IPS DF 4.7 (cell line): ENCODE measurements at regions not wholly inside any gene's neighbourhood (a gene's known extent, or its start where the extent isn't known, plus 50 kb on each side); places are given as distances from the start of the nearest gene placed in this dataset.
"Not testable (repeated sequence)": the region's sequence is repeated elsewhere in the genome, so short reads cannot be mapped to it uniquely, and the experiment has no call there.

Source experiments
- DNase-seq: peaks from one replicate; pipeline ENCODE4 v3.0.0-alpha.2; 2013; ENCODE audit warnings: low spot score; ENCODE audit errors: extremely low read depth

GRCh38 chr2:120624061-120624737, 111.5 kb upstream of the GLI2 start:
- no peak for DNase-seq

- DNase-seq: no peak
These were observed 110.8 kb upstream of the GLI2 start for GRCh38 chr2:120624738-120625446.

- no peak for DNase-seq
These were observed 109.7 kb upstream of the GLI2 start for GRCh38 chr2:120625865-120626560.

GRCh38 chr2:120626566-120626965, 109.1 kb upstream of the GLI2 start:
- no peak for DNase-seq

GRCh38 chr2:120628248-120628647, 107.4 kb upstream of the GLI2 start:
- DNase-seq: no peak

- no peak for DNase-seq
These were observed 106.3 kb upstream of the GLI2 start for GRCh38 chr2:120629241-120629895.

GRCh38 chr2:120630031-120630701, 105.5 kb upstream of the GLI2 start:
- DNase-seq: no peak

GRCh38 chr2:120631236-120631635, 104.4 kb upstream of the GLI2 start:
- DNase-seq: no peak

GRCh38 chr2:120631724-120632123, 103.9 kb upstream of the GLI2 start:
- DNase-seq: no peak

- no peak for DNase-seq
These were observed 102.6 kb upstream of the GLI2 start for GRCh38 chr2:120632796-120633646.

GRCh38 chr2:120634533-120634932, 101.1 kb upstream of the GLI2 start:
- DNase-seq: no peak

- DNase-seq: no peak
These were observed 100.5 kb upstream of the GLI2 start for GRCh38 chr2:120635146-120635545.

GRCh38 chr2:120637847-120638246, 97.8 kb upstream of the GLI2 start:
- no peak for DNase-seq

GRCh38 chr2:120638450-120638849, 97.2 kb upstream of the GLI2 start:
- no peak for DNase-seq

- no peak for DNase-seq
These were observed 94.3 kb upstream of the GLI2 start for GRCh38 chr2:120641366-120641771.

GRCh38 chr2:120642646-120643045, 93.0 kb upstream of the GLI2 start:
- DNase-seq: no peak

GRCh38 chr2:120646994-120647393, 88.7 kb upstream of the GLI2 start:
- no peak for DNase-seq

GRCh38 chr2:120647487-120647886, 88.2 kb upstream of the GLI2 start:
- no peak for DNase-seq

GRCh38 chr2:120649381-120649780, 86.3 kb upstream of the GLI2 start:
- DNase-seq: not testable (repeated sequence)

GRCh38 chr2:120650022-120650644, 85.5 kb upstream of the GLI2 start:
- no peak for DNase-seq
